WTC11 (cell line): ENCODE measurements at regions not wholly inside any gene's neighbourhood (a gene's known extent, or its start where the extent isn't known, plus 50 kb on each side); places are given as distances from the start of the nearest gene placed in this dataset.

Experiments
- ATF3 ChIP-seq: sonication (generic); formaldehyde crosslinking; conservative IDR thresholded peaks from 2 replicates; pipeline ENCODE4 v1.8.1; 2022; ENCODE audit warnings: mild to moderate bottlenecking, missing genetic modification reagents
- CTCF ChIP-seq: fragments of 200-600 bp; IDR thresholded peaks from 2 replicates; pipeline ENCODE4 v1.8.0; 2022; ENCODE audit warnings: antibody characterized with exemption
- ESRRA ChIP-seq: sonication (generic); formaldehyde crosslinking; IDR thresholded peaks from 2 replicates; pipeline ENCODE4 v1.8.1; 2022; ENCODE audit warnings: mild to moderate bottlenecking, missing genetic modification reagents, borderline replicate concordance
- FOXJ3 ChIP-seq: sonication (generic); formaldehyde crosslinking; IDR thresholded peaks from 2 replicates; pipeline ENCODE4 v1.9.0; 2021; ENCODE audit warnings: missing genetic modification reagents, mild to moderate bottlenecking, borderline replicate concordance
- GRHL2 ChIP-seq: fragments of 250-450 bp; sonication (Bioruptor Pico); IDR thresholded peaks from 2 replicates; pipeline ENCODE4 v1.8.0; 2022; ENCODE audit warnings: mild to moderate bottlenecking, moderate library complexity; ENCODE audit not compliant: insufficient replicate concordance, severe bottlenecking
- JUN ChIP-seq: sonication (generic); formaldehyde crosslinking; IDR thresholded peaks from 2 replicates; pipeline ENCODE4 v1.8.0; 2023; ENCODE audit warnings: mild to moderate bottlenecking, missing genetic modification reagents
- NFATC4 ChIP-seq: fragments of 250-450 bp; sonication (Bioruptor Pico); IDR thresholded peaks from 2 replicates; pipeline ENCODE4 v1.9.0; 2021; ENCODE audit warnings: mild to moderate bottlenecking
- ZNF512 ChIP-seq: sonication (generic); formaldehyde crosslinking; IDR thresholded peaks from 2 replicates; pipeline ENCODE4 v1.8.1; 2022; ENCODE audit warnings: missing genetic modification reagents, borderline replicate concordance
- TF ChIP-seq, protein P1 (sequence below): sonication (generic); formaldehyde crosslinking; IDR thresholded peaks from 2 replicates; pipeline ENCODE4 v1.8.0; 2022; ENCODE audit warnings: mild to moderate bottlenecking, missing genetic modification reagents
- TF ChIP-seq, protein P2 (sequence below): sonication (generic); formaldehyde crosslinking; IDR thresholded peaks from 2 replicates; pipeline ENCODE4 v1.8.1; 2022; ENCODE audit warnings: mild to moderate bottlenecking, missing genetic modification reagents, moderate library complexity, borderline replicate concordance
- TF ChIP-seq, protein P3 (sequence below): fragments of 250-450 bp; sonication (Bioruptor Pico); IDR thresholded peaks from 2 replicates; pipeline ENCODE4 v1.9.0; 2021; ENCODE audit warnings: mild to moderate bottlenecking

GRCh38 chr2:16885027-16885426 lies 219.4 kb upstream of the CYRIA start:
- no peak for TF ChIP-seq CTCF
- TF ChIP-seq NFATC4, result no peak
- TF ChIP-seq, protein P1, sequence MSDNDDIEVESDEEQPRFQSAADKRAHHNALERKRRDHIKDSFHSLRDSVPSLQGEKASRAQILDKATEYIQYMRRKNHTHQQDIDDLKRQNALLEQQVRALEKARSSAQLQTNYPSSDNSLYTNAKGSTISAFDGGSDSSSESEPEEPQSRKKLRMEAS (CRISPR knock-in tag), result no peak
- TF ChIP-seq, protein P2, sequence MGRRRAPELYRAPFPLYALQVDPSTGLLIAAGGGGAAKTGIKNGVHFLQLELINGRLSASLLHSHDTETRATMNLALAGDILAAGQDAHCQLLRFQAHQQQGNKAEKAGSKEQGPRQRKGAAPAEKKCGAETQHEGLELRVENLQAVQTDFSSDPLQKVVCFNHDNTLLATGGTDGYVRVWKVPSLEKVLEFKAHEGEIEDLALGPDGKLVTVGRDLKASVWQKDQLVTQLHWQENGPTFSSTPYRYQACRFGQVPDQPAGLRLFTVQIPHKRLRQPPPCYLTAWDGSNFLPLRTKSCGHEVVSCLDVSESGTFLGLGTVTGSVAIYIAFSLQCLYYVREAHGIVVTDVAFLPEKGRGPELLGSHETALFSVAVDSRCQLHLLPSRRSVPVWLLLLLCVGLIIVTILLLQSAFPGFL, result no peak
- TF ChIP-seq ZNF512 (CRISPR knock-in tag), result no peak
- TF ChIP-seq ATF3 (CRISPR knock-in tag), result no peak
- TF ChIP-seq, protein P3, sequence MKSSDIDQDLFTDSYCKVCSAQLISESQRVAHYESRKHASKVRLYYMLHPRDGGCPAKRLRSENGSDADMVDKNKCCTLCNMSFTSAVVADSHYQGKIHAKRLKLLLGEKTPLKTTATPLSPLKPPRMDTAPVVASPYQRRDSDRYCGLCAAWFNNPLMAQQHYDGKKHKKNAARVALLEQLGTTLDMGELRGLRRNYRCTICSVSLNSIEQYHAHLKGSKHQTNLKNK, result no peak
- TF ChIP-seq ESRRA (CRISPR knock-in tag), result no peak
- no peak for TF ChIP-seq JUN (CRISPR knock-in tag)
- no peak for TF ChIP-seq FOXJ3
- TF ChIP-seq GRHL2 (CRISPR knock-in tag), result no peak
